ENCODE measurements at regions not wholly inside any gene's neighbourhood (a gene's known extent, or its start where the extent isn't known, plus 50 kb on each side); places are given as distances from the start of the nearest gene placed in this dataset.

GRCh38 chr15:98551936-98552562, 96.3 kb upstream of the IGF1R start:
- no peak overlapping the region for H3K27ac ChIP-seq (ENCODE audit: low read depth, low read length, poor library complexity, severe bottlenecking)
- no peaks in the 10 kb centered on the region for H3F3A ChIP-seq (ENCODE audit: insufficient read depth, low read length)
- H4K20me1 ChIP-seq (ENCODE audit: insufficient read depth, low read length): no peaks in the 10 kb centered on the region
- no peaks in the 10 kb centered on the region for H3K9me3 ChIP-seq (ENCODE audit: low read length)
- no peaks in the 10 kb centered on the region for H3K79me2 ChIP-seq (ENCODE audit: insufficient read depth, low read length)
- no peaks in the 10 kb centered on the region for H3K36me3 ChIP-seq (ENCODE audit: insufficient read depth, low read length)
- TF ChIP-seq CTCF (IDR thresholded peaks at IDR 0.05; ENCODE audit: low read length): no peak
- no peak for TF ChIP-seq EZH2 (IDR thresholded peaks at IDR 0.05; ENCODE audit: borderline replicate concordance, low read length)
- H3K4me3 ChIP-seq (ENCODE audit: low read depth, low read length, poor library complexity, severe bottlenecking): no peak overlapping the region
- H3K4me2 ChIP-seq (ENCODE audit: low read length): no peak overlapping the region
- no peaks in the 10 kb centered on the region for H3K27me3 ChIP-seq (ENCODE audit: insufficient read depth, low read length)
- H3K4me1 ChIP-seq (ENCODE audit: insufficient read depth, low read length, severe bottlenecking): no peaks in the 10 kb centered on the region
- H3K9me2 ChIP-seq (ENCODE audit: low read depth, low read length): no peaks in the 10 kb centered on the region
- H3K9ac ChIP-seq (ENCODE audit: low read length): no peak overlapping the region
- no peak overlapping the region for H2AFZ ChIP-seq (ENCODE audit: low read length)

- H3K36me3 ChIP-seq (ENCODE audit: insufficient read depth, low read length): no peaks in the 10 kb centered on the region
- H3K27me3 ChIP-seq (ENCODE audit: insufficient read depth, low read length): no peaks in the 10 kb centered on the region
- H3K79me2 ChIP-seq (ENCODE audit: insufficient read depth, low read length): no peaks in the 10 kb centered on the region
These were observed 93.8 kb upstream of the IGF1R start for GRCh38 chr15:98554272-98555172.

GRCh38 chr15:98555173-98555515, 93.2 kb upstream of the IGF1R start:
- H3K27ac ChIP-seq (ENCODE audit: low read depth, low read length, poor library complexity, severe bottlenecking): no peak overlapping the region
- no peak overlapping the region for H2AFZ ChIP-seq (ENCODE audit: low read length)
- H3K9me3 ChIP-seq (ENCODE audit: low read length): no peaks in the 10 kb centered on the region
- no peak overlapping the region for H3K4me2 ChIP-seq (ENCODE audit: low read length)
- H3K4me3 ChIP-seq (ENCODE audit: low read depth, low read length, poor library complexity, severe bottlenecking): no peak overlapping the region
- TF ChIP-seq CTCF (IDR thresholded peaks at IDR 0.05; ENCODE audit: low read length): no peak
- TF ChIP-seq EZH2 (IDR thresholded peaks at IDR 0.05; ENCODE audit: borderline replicate concordance, low read length): no peak
- no peaks in the 10 kb centered on the region for H3F3A ChIP-seq (ENCODE audit: insufficient read depth, low read length)
- H4K20me1 ChIP-seq (ENCODE audit: insufficient read depth, low read length): no peaks in the 10 kb centered on the region
- H3K36me3 ChIP-seq (ENCODE audit: insufficient read depth, low read length): no peaks in the 10 kb centered on the region
- no peak overlapping the region for H3K9ac ChIP-seq (ENCODE audit: low read length)
- no peaks in the 10 kb centered on the region for H3K4me1 ChIP-seq (ENCODE audit: insufficient read depth, low read length, severe bottlenecking)
- H3K9me2 ChIP-seq (ENCODE audit: low read depth, low read length): no peaks in the 10 kb centered on the region
- H3K27me3 ChIP-seq (ENCODE audit: insufficient read depth, low read length): no peaks in the 10 kb centered on the region
- H3K79me2 ChIP-seq (ENCODE audit: insufficient read depth, low read length): no peaks in the 10 kb centered on the region

More at GRCh38 chr15:98554272-98555172, 93.8 kb upstream of the IGF1R start:
- Histone ChIP-seq H3K27ac (ENCODE audit: low read depth, low read length, poor library complexity, severe bottlenecking) (no peak overlapping the region), H3K9me3 (ENCODE audit: low read length) (no peaks in the 10 kb centered on the region), H3K4me2 (ENCODE audit: low read length) (no peak overlapping the region), H3K4me1 (ENCODE audit: insufficient read depth, low read length, severe bottlenecking) (no peaks in the 10 kb centered on the region), H3K9ac (ENCODE audit: low read length) (no peak overlapping the region), H3K9me2 (ENCODE audit: low read depth, low read length) (no peaks in the 10 kb centered on the region), H4K20me1 (ENCODE audit: insufficient read depth, low read length) (no peaks in the 10 kb centered on the region), H3K4me3 (ENCODE audit: low read depth, low read length, poor library complexity, severe bottlenecking) (no peak overlapping the region), H3F3A (ENCODE audit: insufficient read depth, low read length) (no peaks in the 10 kb centered on the region), H2AFZ (ENCODE audit: low read length) (no peak overlapping the region)
- TF ChIP-seq EZH2 (IDR thresholded peaks at IDR 0.05; ENCODE audit: borderline replicate concordance, low read length) (no peak), CTCF (IDR thresholded peaks at IDR 0.05; ENCODE audit: low read length) (no peak)
